Naive thymus-derived CD4-positive, alpha-beta T cell (primary cell): ENCODE measurements at regions not wholly inside any gene's neighbourhood (a gene's known extent, or its start where the extent isn't known, plus 50 kb on each side); places are given as distances from the start of the nearest gene placed in this dataset.
A peak's percentile ranks its signal among the peaks of the same experiment; 100 is the strongest.

Experiments
- ATAC-seq: fragments of 150-1000 bp; cut with Tn5 transposase; 2 replicates; pipeline ENCODE4 v1.10.0; 2021; ENCODE audit warnings: mild to moderate bottlenecking, moderate library complexity
- CTCF ChIA-PET: fragments of 350-600 bp; sonication (Branson Sonifier 250); formaldehyde crosslinking; loops from one replicate; lab custom pipeline; 2021; ENCODE audit warnings: antibody characterized with exemption; lab: Charles Lee
- POLR2A ChIA-PET: fragments of 350-600 bp; sonication (Branson Sonifier 250); formaldehyde crosslinking; loops from one replicate; lab custom pipeline; 2021; ENCODE audit warnings: antibody characterized with exemption, inconsistent platforms; lab: Charles Lee
- DNase-seq, 9 donors: peaks; one replicate each; pipeline versions ENCODE4 v3.0.0 to v3.0.0-alpha.2; 2020 to 2022; ENCODE audit warnings: mixed read lengths in 1 of 9
- H3K27ac ChIP-seq: one replicate; pipeline ENCODE4 v1.7.0; 2013; ENCODE audit warnings: mild to moderate bottlenecking, low read depth, low read length, moderate library complexity
- H3K27me3 ChIP-seq, 2 donors: one replicate each; pipeline ENCODE4 v1.7.0; 2013; ENCODE audit warnings: low read length in 2 of 2, mild to moderate bottlenecking in 2 of 2, moderate library complexity in 2 of 2; ENCODE audit not compliant: control insufficient read depth in 2 of 2, insufficient read depth in 2 of 2
- H3K36me3 ChIP-seq, 3 experiments: 1 replicate in 2 of 3; 2 replicates in 1 of 3; pipeline ENCODE4 v1.7.0; 2013; ENCODE audit warnings: low read length in 3 of 3, mild to moderate bottlenecking in 3 of 3, moderate library complexity in 1 of 3; ENCODE audit not compliant: insufficient read depth in 3 of 3, control insufficient read depth in 2 of 3
- H3K4me1 ChIP-seq, 2 donors: one replicate each; pipeline ENCODE4 v1.7.0; 2013; ENCODE audit warnings: low read length in 2 of 2, mild to moderate bottlenecking in 2 of 2, moderate library complexity in 1 of 2; ENCODE audit not compliant: control insufficient read depth in 2 of 2, insufficient read depth in 2 of 2
- H3K4me3 ChIP-seq: 2 replicates; pipeline ENCODE4 v1.7.0; 2013; ENCODE audit warnings: mild to moderate bottlenecking, low read length
- H3K9me3 ChIP-seq, 3 experiments: 1 replicate in 2 of 3; 2 replicates in 1 of 3; pipeline ENCODE4 v1.7.0; 2013; ENCODE audit warnings: low read length in 3 of 3; ENCODE audit not compliant: control insufficient read depth in 2 of 3
- H3K27ac Mint-ChIP-seq, 9 donors: one replicate each; pipeline ENCODE4 v1.8.0; 2020 to 2022; ENCODE audit warnings: mixed read lengths in 9 of 9, mild to moderate bottlenecking in 8 of 9, moderate library complexity in 5 of 9, inconsistent platforms in 2 of 9
- H3K27me3 Mint-ChIP-seq, 5 donors: one replicate each; pipeline ENCODE4 v1.8.0; 2021 to 2022; ENCODE audit warnings: mixed read lengths in 5 of 5, mild to moderate bottlenecking in 1 of 5
- H3K36me3 Mint-ChIP-seq, 5 donors: one replicate each; pipeline ENCODE4 v1.8.0; 2020 to 2022; ENCODE audit warnings: mixed read lengths in 5 of 5, mild to moderate bottlenecking in 3 of 5, inconsistent platforms in 1 of 5
- H3K4me1 Mint-ChIP-seq, 7 donors: one replicate each; pipeline ENCODE4 v1.8.0; 2020 to 2022; ENCODE audit warnings: mixed read lengths in 7 of 7, mild to moderate bottlenecking in 3 of 7, inconsistent platforms in 1 of 7
- H3K4me3 Mint-ChIP-seq, 10 donors: one replicate each; pipeline ENCODE4 v1.8.0; 2020 to 2022; ENCODE audit warnings: mild to moderate bottlenecking in 10 of 10, mixed read lengths in 10 of 10, moderate library complexity in 6 of 10, inconsistent platforms in 2 of 10
- H3K9me3 Mint-ChIP-seq, 11 donors: one replicate each; pipeline ENCODE4 v1.8.0; 2020 to 2022; ENCODE audit warnings: mixed read lengths in 11 of 11, mild to moderate bottlenecking in 4 of 11, inconsistent platforms in 1 of 11, moderate library complexity in 1 of 11
- intact Hi-C, 2 donors: fragments of 100-400 bp; cut with micrococcal nuclease; formaldehyde crosslinking; loops; one replicate each; pipeline ENCODE4 v1.15.1; 2023

DNA sequence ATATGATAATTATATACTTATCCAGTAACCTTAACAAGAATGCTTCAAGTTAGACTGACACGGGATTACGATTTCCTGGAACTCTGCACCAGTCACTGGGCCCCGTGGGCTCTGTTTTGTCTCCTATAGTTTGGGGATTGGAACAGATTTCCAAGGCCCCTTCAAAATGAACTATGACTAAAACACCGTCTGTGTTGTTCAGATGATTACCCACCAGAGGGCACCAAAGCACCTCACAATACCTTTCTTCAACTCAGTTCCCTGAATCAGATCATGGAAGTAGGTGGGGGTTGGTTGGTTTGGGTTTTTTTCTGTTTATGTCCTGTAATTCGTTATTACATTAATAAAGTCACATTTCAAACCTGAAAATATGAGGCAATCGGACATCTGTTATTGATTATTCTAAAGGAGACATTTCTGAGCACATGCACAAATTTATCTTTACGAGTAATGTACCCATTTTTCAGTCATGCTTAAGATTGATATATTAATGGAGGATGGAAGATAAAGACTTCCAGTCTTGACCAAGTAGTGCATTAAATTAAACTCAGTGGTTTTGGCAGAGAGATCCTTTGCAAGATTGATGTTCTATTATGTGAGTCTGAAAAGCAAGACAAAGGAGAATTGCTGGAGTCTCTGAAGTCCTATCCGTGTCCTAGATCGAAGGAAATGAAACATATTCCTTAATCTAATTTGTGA is 112.0 kb upstream of the COL21A1 start:
- no peaks in the 10 kb centered on the region for H3K4me1 ChIP-seq
- H3K9me3 Mint-ChIP-seq, result no peaks in the 10 kb centered on the region
- no peaks in the 10 kb centered on the region for H3K36me3 ChIP-seq
- no peak overlapping the region for H3K27ac Mint-ChIP-seq
- DNase-seq (peak in 8 of 9 donors; percentile 32 to 68 (median 58)), ATAC-seq (peak; percentile 82)
- no peak overlapping the region for H3K27ac ChIP-seq
- no peak overlapping the region for H3K4me3 ChIP-seq
- ChIA-PET CTCF (no interaction called here), POLR2A (no interaction called here)
- intact Hi-C loops, result loop anchor here (1.0 to 5.0 kb wide), 9 partner anchors 190 to 965 kb away; partner anchors contain the start of gene PRIM2 (in 1 of the 2)
- H3K9me3 ChIP-seq, result no peaks in the 10 kb centered on the region
- H3K4me3 Mint-ChIP-seq, result no peak overlapping the region
- no peaks in the 10 kb centered on the region for H3K4me1 Mint-ChIP-seq
- H3K36me3 Mint-ChIP-seq, result no peaks in the 10 kb centered on the region
- H3K27me3 Mint-ChIP-seq, result no peaks in the 10 kb centered on the region
- H3K27me3 ChIP-seq, result no peaks in the 10 kb centered on the region

GRCh38 chr6:56357616-56358373 is 110.4 kb upstream of the COL21A1 start:
- Mint-ChIP-seq H3K4me3 (no peak overlapping the region), H3K27ac (no peak overlapping the region), H3K27me3 (no peaks in the 10 kb centered on the region), H3K4me1 (no peaks in the 10 kb centered on the region), H3K9me3 (peaks cover 0 to 7% (median 0%) of the 10 kb centered on the region in 11 donors), H3K36me3 (no peaks in the 10 kb centered on the region)
- ATAC-seq (no peak), DNase-seq (no peak)
- Histone ChIP-seq H3K4me3 (no peak overlapping the region), H3K9me3 (no peaks in the 10 kb centered on the region), H3K27ac (no peak overlapping the region), H3K36me3 (no peaks in the 10 kb centered on the region), H3K27me3 (no peaks in the 10 kb centered on the region), H3K4me1 (no peaks in the 10 kb centered on the region)
- ChIA-PET CTCF (interaction anchor here (1.0 kb wide), 1 partner anchor 237 kb away, joined by 8 read pairs; no protein-coding TSS in a partner anchor), POLR2A (no interaction called here)
- intact Hi-C loops, result loop anchor here (2.0 to 5.0 kb wide), 2 partner anchors 495 to 959 kb away; partner anchors contain the start of gene PRIM2 (in 1 of the 2)

GRCh38 chr6:56356426-56356825 is 109.0 kb upstream of the COL21A1 start:
- ATAC-seq (no peak), DNase-seq (no peak)
- Mint-ChIP-seq H3K27ac (no peak overlapping the region), H3K36me3 (no peaks in the 10 kb centered on the region), H3K27me3 (no peaks in the 10 kb centered on the region), H3K9me3 (peaks cover 0 to 7% (median 0%) of the 10 kb centered on the region in 11 donors), H3K4me1 (no peaks in the 10 kb centered on the region), H3K4me3 (no peak overlapping the region)
- Histone ChIP-seq H3K4me1 (no peaks in the 10 kb centered on the region), H3K9me3 (no peaks in the 10 kb centered on the region), H3K36me3 (no peaks in the 10 kb centered on the region), H3K4me3 (no peak overlapping the region), H3K27me3 (no peaks in the 10 kb centered on the region), H3K27ac (no peak overlapping the region)
- intact Hi-C loops, result loop anchor here in 1 of 2 donors (5.0 kb wide), 1 partner anchor 496 kb away; no protein-coding TSS in a partner anchor
- CTCF ChIA-PET, result interaction anchor here (0.6 to 0.7 kb wide), 2 partner anchors 242 to 494 kb away, joined by 3 read pairs; no protein-coding TSS in a partner anchor
- POLR2A ChIA-PET, result no interaction called here

- peaks cover 0 to under 1% (median 0%) of the 10 kb centered on the region in 5 donors for H3K27me3 Mint-ChIP-seq
- no peaks in the 10 kb centered on the region for H3K9me3 ChIP-seq
- ChIA-PET CTCF (no interaction called here), POLR2A (no interaction called here)
- no peak overlapping the region for H3K27ac Mint-ChIP-seq
- no peaks in the 10 kb centered on the region for H3K36me3 Mint-ChIP-seq
- H3K36me3 ChIP-seq, result no peaks in the 10 kb centered on the region
- H3K27ac ChIP-seq, result no peak overlapping the region
- H3K4me1 Mint-ChIP-seq, result no peaks in the 10 kb centered on the region
- no peak overlapping the region for H3K4me3 Mint-ChIP-seq
- H3K9me3 Mint-ChIP-seq, result peaks cover 0 to 7% (median 0%) of the 10 kb centered on the region in 11 donors
- H3K4me3 ChIP-seq, result no peak overlapping the region
- ATAC-seq (no peak), DNase-seq (no peak)
- intact Hi-C loops, result no loop called here
- no peaks in the 10 kb centered on the region for H3K4me1 ChIP-seq
- no peaks in the 10 kb centered on the region for H3K27me3 ChIP-seq
Measured at GRCh38 chr6:56353860-56354259, 106.5 kb upstream of the COL21A1 start.

DNA sequence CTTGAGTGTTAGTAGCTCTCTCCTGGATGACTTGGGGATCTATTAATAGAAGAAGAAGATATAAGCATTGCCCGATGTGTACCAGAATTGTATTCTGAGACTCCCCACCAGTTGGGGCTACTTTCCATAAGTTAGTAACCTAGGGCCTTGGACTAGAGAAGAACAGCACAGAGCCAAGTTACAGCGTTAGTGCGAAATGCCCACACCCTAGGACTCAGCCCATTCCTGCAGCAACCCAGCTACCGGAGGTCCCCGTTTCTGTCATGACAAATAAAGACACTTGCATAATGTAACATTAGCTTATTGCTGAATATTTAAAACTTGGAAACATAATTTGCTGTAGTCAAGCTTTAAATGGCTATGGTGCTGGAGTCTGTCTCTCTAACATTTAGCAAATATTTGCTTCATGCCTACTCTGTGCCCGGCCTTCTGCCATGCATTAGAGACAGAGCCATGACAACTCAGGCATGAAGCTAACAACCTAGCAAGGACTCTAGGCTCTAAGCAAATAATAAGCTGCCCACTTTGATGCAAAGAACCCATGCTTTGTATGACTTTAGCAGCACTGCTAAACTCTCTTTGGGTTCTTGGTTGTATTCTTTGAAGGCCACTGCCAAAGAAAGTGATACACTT is 103.4 kb upstream of the COL21A1 start:
- H3K9me3 Mint-ChIP-seq, result peaks cover 0 to 7% (median 0%) of the 10 kb centered on the region in 11 donors
- Histone ChIP-seq H3K27ac (no peak overlapping the region), H3K4me3 (no peak overlapping the region), H3K27me3 (no peaks in the 10 kb centered on the region), H3K9me3 (no peaks in the 10 kb centered on the region), H3K36me3 (no peaks in the 10 kb centered on the region), H3K4me1 (no peaks in the 10 kb centered on the region)
- H3K36me3 Mint-ChIP-seq, result no peaks in the 10 kb centered on the region
- ATAC-seq (no peak), DNase-seq (no peak)
- intact Hi-C loops, result no loop called here
- ChIA-PET CTCF (interaction anchor here (0.6 kb wide), 1 partner anchor 204 kb away, joined by 3 read pairs; no protein-coding TSS in a partner anchor), POLR2A (no interaction called here)
- peaks cover 0 to 16% (median 10%) of the 10 kb centered on the region in 5 donors for H3K27me3 Mint-ChIP-seq
- no peak overlapping the region for H3K4me3 Mint-ChIP-seq
- H3K27ac Mint-ChIP-seq, result no peak overlapping the region
- no peaks in the 10 kb centered on the region for H3K4me1 Mint-ChIP-seq

DNA sequence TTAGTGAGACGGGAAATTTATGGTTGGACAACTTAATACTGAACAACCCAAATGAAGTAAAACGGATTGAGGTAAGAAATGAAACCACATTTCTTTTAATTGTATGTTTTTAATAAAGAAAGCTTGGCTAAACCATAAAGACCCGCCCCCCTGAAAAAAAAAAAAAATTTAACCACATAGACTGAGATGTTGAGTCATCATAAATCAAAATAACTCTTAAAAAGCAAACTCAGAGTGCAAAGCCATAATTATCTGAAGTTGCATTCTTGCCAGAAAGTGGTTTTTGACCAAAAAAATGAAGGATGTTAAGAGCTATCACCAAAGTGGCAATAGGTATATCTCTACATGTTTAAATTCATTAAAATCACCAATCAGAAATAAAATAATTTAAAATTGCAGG is 101.8 kb upstream of the COL21A1 start:
- no peaks in the 10 kb centered on the region for H3K27me3 ChIP-seq
- no peaks in the 10 kb centered on the region for H3K9me3 ChIP-seq
- Mint-ChIP-seq H3K27ac (no peak overlapping the region), H3K36me3 (no peaks in the 10 kb centered on the region), H3K27me3 (peaks cover 0 to 20% (median 10%) of the 10 kb centered on the region in 5 donors), H3K4me1 (no peaks in the 10 kb centered on the region), H3K9me3 (peaks cover 0 to 7% (median 0%) of the 10 kb centered on the region in 11 donors), H3K4me3 (no peak overlapping the region)
- ATAC-seq (no peak), DNase-seq (no peak)
- CTCF ChIA-PET, result no interaction called here
- no peak overlapping the region for H3K27ac ChIP-seq
- H3K4me1 ChIP-seq, result no peaks in the 10 kb centered on the region
- POLR2A ChIA-PET, result interaction anchor here (0.7 kb wide), 1 partner anchor 36 kb away, joined by 4 read pairs; no protein-coding TSS in a partner anchor
- intact Hi-C loops, result no loop called here
- H3K4me3 ChIP-seq, result no peak overlapping the region
- no peaks in the 10 kb centered on the region for H3K36me3 ChIP-seq
